ENCODE measurements at regions not wholly inside any gene's neighbourhood (a gene's known extent, or its start where the extent isn't known, plus 50 kb on each side); places are given as distances from the start of the nearest gene placed in this dataset.

DNA sequence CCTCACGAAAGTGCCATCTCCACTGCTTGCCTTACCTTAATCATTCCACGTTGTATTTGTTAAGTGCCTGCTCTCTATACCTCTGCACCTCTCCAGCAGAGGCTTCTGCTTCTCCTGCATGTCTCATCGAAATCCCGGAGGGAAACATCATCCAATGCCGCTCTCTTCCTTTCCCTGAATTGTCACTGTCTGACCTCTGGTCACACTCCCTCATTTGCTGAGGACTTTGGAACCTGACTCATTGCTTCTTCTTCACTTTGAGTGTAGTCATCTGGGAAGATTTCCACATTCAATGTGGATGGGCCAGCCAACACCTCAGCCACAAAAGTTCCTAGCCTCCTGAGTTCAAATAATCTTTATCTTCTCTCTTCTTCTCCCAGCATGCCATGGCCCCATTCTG is 78.9 kb upstream of the BEND6 start:
- BruUV-seq (replicated peaks): no TSS peak
- Histone ChIP-seq H3K9me3 (ENCODE audit: low read length) (no peaks in the 10 kb centered on the region), H3K79me2 (ENCODE audit: insufficient read depth, low read length) (no peaks in the 10 kb centered on the region), H3K4me3 (replicated peaks in 1 of 3; ENCODE audit: insufficient read depth in 1 of 3, low read depth in 2 of 3, low read length in 3 of 3) (no peak overlapping the region), H3K4me1 (ENCODE audit: insufficient read depth, low read length) (peaks cover 15% of the 10 kb centered on the region), H3K4me2 (ENCODE audit: low read depth, low read length) (peak overlapping the region; percentile 52), H3K9ac (ENCODE audit: insufficient read depth, low read depth, low read length) (no peak overlapping the region), H3K36me3 (replicated peaks in 1 of 2; ENCODE audit: control insufficient read depth in 1 of 2, insufficient read depth in 2 of 2, low read length in 2 of 2) (no peaks in the 10 kb centered on the region), H3K27me3 (ENCODE audit: control insufficient read depth in 1 of 2, insufficient read depth in 2 of 2, low read length in 2 of 2) (no peaks in the 10 kb centered on the region), H3K27ac (ENCODE audit: extremely low read length, insufficient read depth, low read length) (no peak overlapping the region), H2AFZ (ENCODE audit: low read length) (no peak overlapping the region), H4K20me1 (ENCODE audit: insufficient read depth, low read length) (no peaks in the 10 kb centered on the region)
- ATAC-seq: peak; percentile 94
- in situ Hi-C loops (cut with HindIII; ENCODE audit: extremely low pct_ligation_motif_present, low pct_unique_long_range_greater_than_20kb): no loop called here
- ChIA-PET POLR2A (interaction anchor here (1.3 to 1.6 kb wide), 2 partner anchors 11 to 13 kb away, joined by 3 read pairs; no protein-coding TSS in a partner anchor), CTCF (ENCODE audit: low intra/inter-chr PET ratio, low total read pairs) (no interaction called here)
- FAIRE-seq: peak; percentile 70
- DNase-seq (ENCODE audit: low spot score): peak; percentile 84
- intact Hi-C loops (cut with micrococcal nuclease; ENCODE audit: unreplicated experiment): no loop called here
- 2% methylated on average over 5 of the region's 5 CpGs for WGBS (ENCODE audit: low lambda C conversion rate)
- peak; percentile 61; the same call in 1 of the 2 replicates for TF ChIP-seq MIER3 (CRISPR knock-in tag; IDR thresholded peaks at IDR 0.05; ENCODE audit: borderline replicate concordance)
- TF ChIP-seq GABPA (IDR thresholded peaks at IDR 0.05; ENCODE audit: low read depth, low read length): no peak
- TF ChIP-seq GABPA (CRISPR knock-in tag; IDR thresholded peaks at IDR 0.05; ENCODE audit: low read depth): 0 out of 2 replicates have a peak, but pooled peaks have one; percentile 11
- TF ChIP-seq, protein P1, sequence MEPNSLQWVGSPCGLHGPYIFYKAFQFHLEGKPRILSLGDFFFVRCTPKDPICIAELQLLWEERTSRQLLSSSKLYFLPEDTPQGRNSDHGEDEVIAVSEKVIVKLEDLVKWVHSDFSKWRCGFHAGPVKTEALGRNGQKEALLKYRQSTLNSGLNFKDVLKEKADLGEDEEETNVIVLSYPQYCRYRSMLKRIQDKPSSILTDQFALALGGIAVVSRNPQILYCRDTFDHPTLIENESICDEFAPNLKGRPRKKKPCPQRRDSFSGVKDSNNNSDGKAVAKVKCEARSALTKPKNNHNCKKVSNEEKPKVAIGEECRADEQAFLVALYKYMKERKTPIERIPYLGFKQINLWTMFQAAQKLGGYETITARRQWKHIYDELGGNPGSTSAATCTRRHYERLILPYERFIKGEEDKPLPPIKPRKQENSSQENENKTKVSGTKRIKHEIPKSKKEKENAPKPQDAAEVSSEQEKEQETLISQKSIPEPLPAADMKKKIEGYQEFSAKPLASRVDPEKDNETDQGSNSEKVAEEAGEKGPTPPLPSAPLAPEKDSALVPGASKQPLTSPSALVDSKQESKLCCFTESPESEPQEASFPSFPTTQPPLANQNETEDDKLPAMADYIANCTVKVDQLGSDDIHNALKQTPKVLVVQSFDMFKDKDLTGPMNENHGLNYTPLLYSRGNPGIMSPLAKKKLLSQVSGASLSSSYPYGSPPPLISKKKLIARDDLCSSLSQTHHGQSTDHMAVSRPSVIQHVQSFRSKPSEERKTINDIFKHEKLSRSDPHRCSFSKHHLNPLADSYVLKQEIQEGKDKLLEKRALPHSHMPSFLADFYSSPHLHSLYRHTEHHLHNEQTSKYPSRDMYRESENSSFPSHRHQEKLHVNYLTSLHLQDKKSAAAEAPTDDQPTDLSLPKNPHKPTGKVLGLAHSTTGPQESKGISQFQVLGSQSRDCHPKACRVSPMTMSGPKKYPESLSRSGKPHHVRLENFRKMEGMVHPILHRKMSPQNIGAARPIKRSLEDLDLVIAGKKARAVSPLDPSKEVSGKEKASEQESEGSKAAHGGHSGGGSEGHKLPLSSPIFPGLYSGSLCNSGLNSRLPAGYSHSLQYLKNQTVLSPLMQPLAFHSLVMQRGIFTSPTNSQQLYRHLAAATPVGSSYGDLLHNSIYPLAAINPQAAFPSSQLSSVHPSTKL (CRISPR knock-in tag; IDR thresholded peaks at IDR 0.05): peak; percentile 90
- TF ChIP-seq ZNF160 (CRISPR knock-in tag; IDR thresholded peaks at IDR 0.05): peak; percentile 100
- peak; percentile 28 for TF ChIP-seq TBL1XR1 (IDR thresholded peaks at IDR 0.05; ENCODE audit: borderline replicate concordance, low read length, partially characterized antibody)
- peak; percentile 76 to 89; a peak in 3 of 4 replicates for TF ChIP-seq NR2F1 (CRISPR knock-in tag; IDR thresholded peaks at IDR 0.05)
- TF ChIP-seq U2AF1 (optimal IDR thresholded peaks at IDR 0.05; ENCODE audit: low read depth, low read length): no peak
- no peak for TF ChIP-seq ZNF629 (CRISPR knock-in tag; conservative IDR thresholded peaks at IDR 0.05)
- TF ChIP-seq SPEN (CRISPR knock-in tag; IDR thresholded peaks at IDR 0.05; ENCODE audit: low read depth): peak; percentile 45; the same call in 1 of the 2 replicates
- no peak for TF ChIP-seq TEAD2 (CRISPR knock-in tag; IDR thresholded peaks at IDR 0.05)
- TF ChIP-seq, protein P2, sequence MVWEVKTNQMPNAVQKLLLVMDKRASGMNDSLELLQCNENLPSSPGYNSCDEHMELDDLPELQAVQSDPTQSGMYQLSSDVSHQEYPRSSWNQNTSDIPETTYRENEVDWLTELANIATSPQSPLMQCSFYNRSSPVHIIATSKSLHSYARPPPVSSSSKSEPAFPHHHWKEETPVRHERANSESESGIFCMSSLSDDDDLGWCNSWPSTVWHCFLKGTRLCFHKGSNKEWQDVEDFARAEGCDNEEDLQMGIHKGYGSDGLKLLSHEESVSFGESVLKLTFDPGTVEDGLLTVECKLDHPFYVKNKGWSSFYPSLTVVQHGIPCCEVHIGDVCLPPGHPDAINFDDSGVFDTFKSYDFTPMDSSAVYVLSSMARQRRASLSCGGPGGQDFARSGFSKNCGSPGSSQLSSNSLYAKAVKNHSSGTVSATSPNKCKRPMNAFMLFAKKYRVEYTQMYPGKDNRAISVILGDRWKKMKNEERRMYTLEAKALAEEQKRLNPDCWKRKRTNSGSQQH (CRISPR knock-in tag; IDR thresholded peaks at IDR 0.05; ENCODE audit: low read depth): no peak
- TF ChIP-seq SMARCE1 (IDR thresholded peaks at IDR 0.05; ENCODE audit: borderline replicate concordance): no peak
- TF ChIP-seq, protein P3, sequence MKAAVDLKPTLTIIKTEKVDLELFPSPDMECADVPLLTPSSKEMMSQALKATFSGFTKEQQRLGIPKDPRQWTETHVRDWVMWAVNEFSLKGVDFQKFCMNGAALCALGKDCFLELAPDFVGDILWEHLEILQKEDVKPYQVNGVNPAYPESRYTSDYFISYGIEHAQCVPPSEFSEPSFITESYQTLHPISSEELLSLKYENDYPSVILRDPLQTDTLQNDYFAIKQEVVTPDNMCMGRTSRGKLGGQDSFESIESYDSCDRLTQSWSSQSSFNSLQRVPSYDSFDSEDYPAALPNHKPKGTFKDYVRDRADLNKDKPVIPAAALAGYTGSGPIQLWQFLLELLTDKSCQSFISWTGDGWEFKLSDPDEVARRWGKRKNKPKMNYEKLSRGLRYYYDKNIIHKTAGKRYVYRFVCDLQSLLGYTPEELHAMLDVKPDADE (CRISPR knock-in tag; IDR thresholded peaks at IDR 0.05): no peak
- no peak for TF ChIP-seq NONO (IDR thresholded peaks at IDR 0.05)
- TF ChIP-seq NONO (CRISPR knock-in tag; conservative IDR thresholded peaks at IDR 0.05): no peak
- 0 out of 2 replicates have a peak, but pooled peaks have one; percentile 55 for TF ChIP-seq ZNF205 (CRISPR knock-in tag; IDR thresholded peaks at IDR 0.05)
- peak; percentile 57; the same call in 1 of the 2 replicates for TF ChIP-seq ZNF589 (CRISPR knock-in tag; conservative IDR thresholded peaks at IDR 0.05)
- peak; percentile 97 for TF ChIP-seq ZNF644 (CRISPR knock-in tag; IDR thresholded peaks at IDR 0.05; ENCODE audit: low read depth)
- TF ChIP-seq GLI4 (CRISPR knock-in tag; IDR thresholded peaks at IDR 0.05; ENCODE audit: borderline replicate concordance): no peak
- peak; percentile 65 for TF ChIP-seq HNF4G (IDR thresholded peaks at IDR 0.05; ENCODE audit: borderline replicate concordance, low read depth, low read length)
- peak; percentile 85; the same call in 1 of the 2 replicates for TF ChIP-seq HNF4G (CRISPR knock-in tag; IDR thresholded peaks at IDR 0.05; ENCODE audit: borderline replicate concordance, low read depth)

All from HepG2 (cell line).